Daoy (cell line): ENCODE measurements at regions not wholly inside any gene's neighbourhood (a gene's known extent, or its start where the extent isn't known, plus 50 kb on each side); places are given as distances from the start of the nearest gene placed in this dataset.
"Not testable (repeated sequence)": the region's sequence is repeated elsewhere in the genome, so short reads cannot be mapped to it uniquely, and the experiment has no call there.

Experiments
- DNase-seq: peaks from one replicate; pipeline ENCODE4 v3.0.0-alpha.2; 2015; ENCODE audit warnings: low read depth

GRCh38 chr18:58805467-58806187 is 59.0 kb upstream of the ZNF532 start:
- DNase-seq, result peak; percentile 21

- DNase-seq, result no peak
Measured at GRCh38 chr18:58806826-58807714, 57.6 kb upstream of the ZNF532 start.

GRCh38 chr18:58807766-58808165 is 56.9 kb upstream of the ZNF532 start:
- DNase-seq, result no peak

GRCh38 chr18:58808349-58808748 is 56.3 kb upstream of the ZNF532 start:
- no peak for DNase-seq

GRCh38 chr18:58811859-58812258 is 52.8 kb upstream of the ZNF532 start:
- DNase-seq, result not testable (repeated sequence)

GRCh38 chr18:58813105-58813504 is 51.6 kb upstream of the ZNF532 start:
- DNase-seq, result no peak

GRCh38 chr18:58813561-58814225 is 51.0 kb upstream of the ZNF532 start:
- no peak for DNase-seq

GRCh38 chr18:58814317-58814716 is 50.4 kb upstream of the ZNF532 start:
- DNase-seq, result no peak
